ENCODE measurements at regions not wholly inside any gene's neighbourhood (a gene's known extent, or its start where the extent isn't known, plus 50 kb on each side); places are given as distances from the start of the nearest gene placed in this dataset.
"Not testable (repeated sequence)": the region's sequence is repeated elsewhere in the genome, so short reads cannot be mapped to it uniquely, and the experiment has no call there.

DNA sequence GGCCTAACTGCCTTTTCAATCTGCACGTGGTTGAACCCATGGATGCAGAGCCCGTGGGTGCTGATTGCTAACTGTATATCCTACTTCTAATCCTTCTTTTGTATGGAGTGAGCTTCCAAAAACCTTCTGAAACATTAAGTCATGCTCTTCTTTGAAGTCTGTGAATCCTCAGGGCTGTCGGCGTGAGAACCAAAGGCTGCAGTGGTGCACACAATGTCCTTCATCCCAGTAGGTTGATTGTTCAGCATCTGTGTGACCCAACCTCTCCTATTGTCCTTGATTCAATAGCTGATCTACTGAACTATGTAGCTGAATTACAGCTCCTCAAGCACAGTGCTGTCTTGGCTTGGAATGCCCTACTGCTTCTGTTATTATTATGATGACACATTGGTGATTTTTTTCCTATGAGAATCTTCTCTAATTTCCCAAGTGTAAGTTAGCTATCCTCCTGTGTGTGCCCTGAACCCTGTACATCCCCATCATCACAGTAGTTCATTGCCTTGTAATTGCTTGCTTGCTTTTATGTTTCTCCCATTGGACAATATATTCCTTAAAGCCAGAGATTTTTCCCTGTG lies 294.6 kb downstream of the TRIML1 start:
- DNase-seq (ENCODE audit: low read depth in 2 of 2), result no peak

GRCh38 chr4:188434643-188435042 lies 295.4 kb downstream of the TRIML1 start:
- no peak for DNase-seq (ENCODE audit: low read depth in 2 of 2)

DNA sequence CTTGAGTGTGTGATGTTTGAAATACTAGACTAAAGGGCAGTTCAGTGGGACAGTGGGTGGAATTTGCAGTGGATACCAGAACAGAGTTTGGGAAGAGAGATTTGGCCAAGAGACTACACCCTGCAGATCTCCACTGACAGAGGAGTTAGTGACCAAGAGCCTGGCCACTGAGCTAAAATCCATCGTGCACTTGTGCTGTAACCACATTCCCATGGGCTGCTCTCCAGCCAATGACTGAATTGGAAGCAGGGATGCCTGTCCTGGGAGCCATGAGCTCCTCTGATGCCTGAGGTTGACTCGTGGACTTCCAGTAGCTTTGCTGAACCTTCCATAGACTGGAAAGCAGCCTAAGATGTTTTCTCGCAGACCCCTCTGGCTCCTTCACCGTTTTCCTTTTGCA lies 296.1 kb downstream of the TRIML1 start:
- DNase-seq (ENCODE audit: low read depth in 2 of 2), result no peak

- DNase-seq (ENCODE audit: low read depth in 2 of 2), result no peak
These were observed 298.3 kb downstream of the TRIML1 start for GRCh38 chr4:188437535-188437934.

DNA sequence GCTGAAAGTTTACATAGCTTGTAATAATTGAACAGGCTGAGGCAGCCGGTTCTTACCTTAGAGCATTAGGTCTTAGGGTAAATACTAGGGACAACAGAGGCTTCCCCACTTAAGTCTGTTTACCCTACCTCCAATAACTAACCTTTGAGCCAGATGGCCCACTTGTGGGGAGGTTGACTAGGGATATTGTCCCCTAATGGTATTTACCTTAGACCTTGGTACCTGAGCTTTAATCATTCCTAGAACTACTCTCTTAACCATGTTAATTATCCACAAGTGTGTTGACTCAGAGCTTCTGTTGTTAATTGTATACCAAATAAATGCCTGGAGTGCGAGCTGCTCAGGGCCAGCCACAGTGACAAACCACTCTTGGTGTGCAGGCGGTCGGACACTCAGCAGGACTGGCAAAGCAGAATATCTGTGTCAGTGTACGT lies 299.2 kb downstream of the TRIML1 start:
- DNase-seq (ENCODE audit: low read depth in 2 of 2), result not testable (repeated sequence)

GRCh38 chr4:188439641-188440311 lies 300.5 kb downstream of the TRIML1 start:
- no peak for DNase-seq (ENCODE audit: low read depth in 2 of 2)

DNA sequence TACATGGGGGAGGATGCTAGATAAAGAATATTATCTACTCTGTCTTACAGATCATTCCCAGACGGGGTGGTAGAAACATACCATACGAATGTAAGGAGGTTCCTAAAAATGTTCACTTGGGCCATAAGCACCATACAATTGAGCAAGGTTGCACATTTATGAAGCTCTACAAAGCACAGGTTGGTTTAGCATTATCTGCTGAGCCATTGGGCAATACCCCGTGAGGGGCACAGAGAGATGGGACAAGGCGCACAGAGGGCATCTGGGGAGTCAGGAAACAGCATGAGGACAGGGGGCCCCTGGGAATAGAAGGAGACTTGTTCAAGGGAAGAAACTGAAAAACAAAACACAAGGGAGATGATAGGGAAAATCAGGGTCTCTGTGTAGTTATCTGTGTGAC lies 305.3 kb downstream of the TRIML1 start:
- no peak for DNase-seq (ENCODE audit: low read depth in 2 of 2)

DNA sequence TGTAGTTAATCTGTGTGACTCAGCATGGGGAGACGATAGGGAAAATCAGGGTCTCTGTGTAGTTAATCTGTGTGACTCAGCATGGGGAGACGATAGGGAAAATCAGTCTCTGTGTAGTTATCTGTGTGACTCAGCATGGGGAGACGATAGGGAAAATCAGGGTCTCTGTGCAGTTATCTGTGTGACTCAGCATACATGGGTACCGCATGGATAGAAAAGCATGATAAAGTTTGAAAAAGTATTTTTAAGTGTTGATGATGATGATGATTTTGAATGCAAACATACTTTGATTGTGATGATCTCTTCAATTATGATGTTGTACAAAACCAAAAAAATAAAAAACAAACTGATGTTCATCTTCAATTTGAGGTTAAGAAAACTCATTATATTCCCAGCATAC lies 309.8 kb downstream of the TRIML1 start:
- not testable (repeated sequence) for DNase-seq (ENCODE audit: low read depth in 2 of 2)

DNA sequence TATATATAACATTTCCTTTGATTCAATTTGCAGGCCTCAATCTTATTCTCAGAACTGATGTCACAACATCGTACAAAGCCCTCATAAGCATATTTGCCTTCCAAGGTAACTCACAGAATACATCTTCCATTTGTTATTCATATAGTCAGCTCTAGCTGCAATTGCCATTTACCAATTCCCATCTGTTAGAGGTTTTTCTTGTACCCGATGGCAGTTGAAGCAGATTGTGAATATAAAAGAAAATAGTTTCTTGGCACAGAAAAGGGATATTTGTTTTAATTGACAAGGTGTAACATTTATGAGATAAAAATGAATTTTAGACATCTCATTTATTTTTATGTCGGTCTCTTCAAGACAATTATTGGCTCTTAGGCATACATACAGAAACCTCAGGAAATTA lies 311.3 kb downstream of the TRIML1 start:
- DNase-seq (ENCODE audit: low read depth in 2 of 2), result no peak

GRCh38 chr4:188452097-188452496 lies 312.9 kb downstream of the TRIML1 start:
- no peak for DNase-seq (ENCODE audit: low read depth in 2 of 2)

GRCh38 chr4:188454575-188454974 lies 315.3 kb downstream of the TRIML1 start:
- DNase-seq (ENCODE audit: low read depth in 2 of 2), result no peak

DNA sequence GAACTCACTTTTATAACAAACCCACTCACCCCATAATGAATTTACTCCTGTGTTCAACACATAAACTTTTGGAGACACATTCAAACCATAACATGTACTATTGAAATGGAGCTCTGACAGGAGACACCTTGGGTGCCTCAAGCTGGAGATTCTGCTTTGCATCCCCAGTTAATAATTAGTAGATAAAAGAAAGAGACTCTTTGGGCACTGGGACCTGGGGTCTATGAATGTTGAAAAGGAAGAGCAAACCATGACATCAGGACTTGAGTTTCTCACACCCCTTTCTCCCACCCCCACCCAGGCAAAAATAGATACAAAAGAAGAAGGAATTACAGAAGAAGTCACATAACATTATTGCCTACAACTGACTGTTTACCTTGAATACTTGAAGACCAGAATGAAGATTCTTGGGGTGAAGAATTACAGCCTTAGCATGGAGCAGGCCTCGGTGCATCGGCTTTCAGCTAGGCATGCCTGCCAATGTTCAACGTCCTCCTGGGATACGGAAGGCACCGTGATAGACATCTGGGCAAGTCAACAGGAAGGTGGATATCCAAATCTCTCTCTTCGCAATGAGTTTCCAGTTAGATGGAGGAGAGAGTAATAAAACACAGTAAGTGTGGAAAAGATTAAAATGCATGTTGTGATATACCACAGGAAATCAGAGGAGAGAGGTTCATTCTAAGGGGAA lies 316.0 kb downstream of the TRIML1 start:
- DNase-seq (ENCODE audit: low read depth in 2 of 2), result no peak

- DNase-seq (ENCODE audit: low read depth in 2 of 2), result no peak
These were observed 320.1 kb downstream of the TRIML1 start for GRCh38 chr4:188459381-188459780.

DNA sequence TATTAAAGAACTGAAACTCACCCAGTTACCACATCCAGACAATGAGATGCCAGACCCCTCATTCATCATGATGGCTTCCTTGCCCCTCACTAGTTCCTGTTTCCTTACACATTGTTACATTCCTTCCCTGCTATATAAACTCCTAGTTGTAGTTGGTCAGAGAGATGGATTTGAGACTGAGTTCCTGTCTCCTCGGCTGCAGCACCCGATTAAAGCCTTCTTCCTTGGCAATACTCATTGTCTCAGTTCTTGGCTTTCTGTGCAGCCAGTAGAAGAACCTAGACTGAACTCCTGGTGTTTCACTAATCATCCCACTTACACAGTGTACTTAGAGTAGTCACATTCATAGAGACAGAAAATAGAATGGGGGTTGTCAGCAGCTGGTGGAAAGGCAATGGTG lies 324.7 kb downstream of the TRIML1 start:
- no peak for DNase-seq (ENCODE audit: low read depth in 2 of 2)

GRCh38 chr4:188466001-188466400 lies 326.8 kb downstream of the TRIML1 start:
- DNase-seq (ENCODE audit: low read depth in 2 of 2), result no peak

GRCh38 chr4:188484256-188484655 lies 345.0 kb downstream of the TRIML1 start:
- no peak for DNase-seq (ENCODE audit: low read depth in 2 of 2)

DNA sequence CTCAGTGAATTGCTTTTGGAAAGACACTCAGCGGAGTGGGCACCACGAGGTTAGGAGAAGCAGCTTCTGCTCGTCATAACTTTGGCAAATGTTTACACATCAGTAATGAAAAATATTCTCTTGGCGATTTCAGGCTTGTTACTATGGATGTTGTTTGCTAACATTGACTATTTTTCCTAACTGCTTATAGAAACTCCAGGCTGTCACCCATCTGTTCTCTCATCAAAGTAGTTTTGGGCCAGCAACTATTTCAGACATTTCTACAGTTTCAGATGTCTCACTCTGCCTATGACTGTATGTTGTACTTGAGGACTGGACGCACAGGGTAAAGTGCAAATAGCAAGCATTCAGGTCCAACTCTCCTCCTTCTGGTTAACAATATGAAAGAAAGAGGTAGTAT lies 346.7 kb downstream of the TRIML1 start:
- DNase-seq (ENCODE audit: low read depth in 2 of 2), result no peak

DNA sequence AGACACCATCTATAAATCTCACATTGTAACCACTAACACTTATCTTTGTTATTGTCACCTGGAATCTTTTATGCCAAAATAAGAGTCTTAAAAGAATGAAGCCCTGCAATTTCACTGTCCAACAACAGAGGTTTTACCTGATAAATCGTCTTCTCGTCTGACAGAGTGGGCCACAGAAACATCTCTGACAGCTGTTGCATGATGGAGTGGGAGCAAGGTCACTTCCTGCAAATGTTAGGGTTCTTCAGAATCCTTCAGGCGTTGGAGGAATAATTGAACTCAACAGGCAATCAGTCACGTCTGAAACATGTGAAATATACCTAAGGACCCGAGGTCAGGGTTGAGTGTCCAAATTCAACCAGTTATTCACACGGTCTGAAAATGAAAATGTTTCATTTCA lies 353.6 kb downstream of the TRIML1 start:
- DNase-seq (ENCODE audit: low read depth in 2 of 2), result no peak

DNA sequence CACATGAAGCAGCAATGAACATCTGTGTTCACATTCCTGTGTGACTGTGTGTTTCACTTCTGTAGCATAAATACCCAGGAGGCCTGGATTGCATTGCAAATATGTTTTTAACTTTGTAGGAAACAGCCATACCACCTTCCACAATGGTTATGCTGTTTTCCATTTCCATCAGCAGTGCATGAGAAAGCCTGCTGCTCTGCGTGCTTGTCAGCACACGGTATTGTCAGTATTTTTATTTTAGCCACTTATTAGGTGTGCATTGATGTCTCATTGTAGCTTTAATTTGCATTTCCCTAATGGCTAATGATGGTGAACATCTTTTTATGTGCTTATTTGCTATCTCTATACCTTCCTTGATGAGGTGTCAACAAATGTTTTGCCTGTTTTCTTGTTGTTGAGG lies 355.9 kb downstream of the TRIML1 start:
- DNase-seq (ENCODE audit: low read depth in 2 of 2), result no peak

DNA sequence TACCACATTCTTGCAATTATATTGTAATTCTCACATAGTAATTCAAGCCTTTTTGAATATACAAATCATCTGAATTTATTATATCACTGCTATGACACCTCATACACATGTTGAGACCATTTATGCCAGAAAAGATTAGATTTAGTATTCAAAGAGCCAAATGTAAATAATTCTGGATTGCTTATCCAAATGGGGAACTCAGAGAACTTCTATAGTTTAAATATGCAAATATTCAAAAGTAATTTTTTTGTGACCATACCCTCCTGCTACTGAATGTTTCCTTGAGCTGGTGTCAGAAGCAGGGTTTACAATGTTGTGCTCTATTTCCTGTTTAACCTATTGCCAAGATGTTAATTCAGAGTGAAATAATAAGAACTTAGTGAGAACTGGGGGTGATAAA lies 372.2 kb downstream of the TRIML1 start:
- no peak for DNase-seq (ENCODE audit: low read depth in 2 of 2)

GRCh38 chr4:188532751-188533150 lies 393.5 kb downstream of the TRIML1 start:
- DNase-seq (ENCODE audit: low read depth in 2 of 2), result no peak

DNA sequence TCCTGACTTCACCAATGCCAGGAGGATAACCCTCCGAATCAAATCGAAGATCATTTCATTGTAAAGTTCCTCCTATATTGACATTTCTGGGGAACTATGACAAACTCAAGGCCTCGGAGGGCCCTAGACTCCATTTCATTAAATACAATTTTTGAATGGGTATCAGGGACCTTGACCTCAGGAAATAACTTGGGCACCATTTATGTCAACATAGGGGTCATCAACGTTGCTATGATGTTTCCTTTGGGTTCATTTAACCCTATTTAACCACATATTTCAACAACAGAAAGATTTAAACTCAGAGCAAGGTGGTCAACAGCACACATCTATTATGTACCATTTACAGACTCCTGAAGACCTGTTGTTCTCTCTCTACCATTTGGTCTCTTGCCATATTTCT lies 395.1 kb downstream of the TRIML1 start:
- no peak for DNase-seq (ENCODE audit: low read depth in 2 of 2)

DNA sequence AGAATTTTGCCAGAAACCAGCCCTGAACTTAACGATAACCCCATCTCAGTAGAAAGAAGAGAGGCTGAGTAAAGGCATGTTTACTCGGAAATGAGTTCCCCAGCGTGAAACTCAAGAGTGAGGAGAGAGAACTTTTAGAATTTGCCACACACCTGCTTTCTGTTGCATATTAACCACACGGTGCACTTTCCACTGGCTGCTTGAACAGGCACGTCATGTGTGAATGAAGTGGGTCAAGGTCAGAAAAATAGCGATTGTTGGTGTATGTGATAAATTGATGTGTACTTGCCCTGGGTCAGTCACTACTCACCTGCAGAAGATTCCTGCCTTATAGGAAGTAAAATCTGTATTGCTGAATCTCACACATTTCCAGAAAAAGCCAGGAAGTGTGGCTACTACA lies 395.7 kb downstream of the TRIML1 start:
- DNase-seq (ENCODE audit: low read depth in 2 of 2), result no peak

Data from stimulated activated CD8-positive, alpha-beta memory T cell treated with anti-CD3 and anti-CD28 coated beads, Interleukin-7, amount 100 ng/mL, for 4 hours (primary cell).